CD4-positive, alpha-beta T cell treated with Interleukin-4 for 1 hour (primary cell): ENCODE measurements at regions not wholly inside any gene's neighbourhood (a gene's known extent, or its start where the extent isn't known, plus 50 kb on each side); places are given as distances from the start of the nearest gene placed in this dataset.

Experiments used
- DNase-seq, 2 donors: peaks; one replicate each; pipeline ENCODE4 v3.0.0-alpha.2; 2020 to 2022

GRCh38 chr20:11053310-11053709 lies 379.5 kb upstream of the JAG1 start:
- DNase-seq = no peak

GRCh38 chr20:11054266-11054993 lies 380.6 kb upstream of the JAG1 start:
- DNase-seq = no peak

DNA sequence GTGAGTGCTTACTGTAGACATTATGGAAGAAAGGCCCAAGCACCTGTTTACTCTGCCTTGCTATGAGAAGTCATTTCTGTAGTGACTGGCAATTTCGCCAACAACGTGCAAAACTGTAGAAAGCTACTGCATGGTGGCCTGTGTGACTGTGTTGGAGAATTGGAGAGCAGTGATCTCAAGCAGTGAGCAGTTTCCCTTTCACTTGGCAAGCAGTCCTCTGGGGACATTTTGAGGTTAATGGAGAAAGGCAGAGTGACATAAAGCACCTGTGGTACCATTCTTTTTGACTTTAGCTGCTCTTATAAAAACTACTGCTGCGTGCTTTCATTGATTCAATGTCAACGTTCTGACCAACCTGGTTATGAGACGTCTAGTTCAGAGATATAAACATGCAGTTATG lies 382.6 kb upstream of the JAG1 start:
- no peak for DNase-seq

- DNase-seq = no peak
These were observed 383.8 kb upstream of the JAG1 start for GRCh38 chr20:11057624-11058023.

DNA sequence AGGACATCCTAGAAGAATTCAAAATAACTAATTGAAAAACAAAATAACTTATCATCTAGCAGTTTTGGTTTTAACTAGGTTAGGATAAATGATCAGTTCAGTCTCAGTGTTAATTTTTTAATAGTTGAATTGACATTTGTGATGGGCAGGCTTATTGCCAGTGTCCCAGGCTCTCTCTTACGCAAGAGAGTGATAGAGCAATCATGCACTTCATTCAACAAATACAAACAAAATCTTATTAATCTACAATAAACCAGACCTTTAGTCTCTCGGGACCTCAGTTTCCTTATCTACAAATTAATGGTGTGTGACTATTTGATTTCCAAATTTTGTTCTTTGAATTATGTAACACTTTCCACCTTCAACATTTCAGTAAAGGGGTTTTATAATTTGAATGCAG lies 385.9 kb upstream of the JAG1 start:
- no peak for DNase-seq

DNA sequence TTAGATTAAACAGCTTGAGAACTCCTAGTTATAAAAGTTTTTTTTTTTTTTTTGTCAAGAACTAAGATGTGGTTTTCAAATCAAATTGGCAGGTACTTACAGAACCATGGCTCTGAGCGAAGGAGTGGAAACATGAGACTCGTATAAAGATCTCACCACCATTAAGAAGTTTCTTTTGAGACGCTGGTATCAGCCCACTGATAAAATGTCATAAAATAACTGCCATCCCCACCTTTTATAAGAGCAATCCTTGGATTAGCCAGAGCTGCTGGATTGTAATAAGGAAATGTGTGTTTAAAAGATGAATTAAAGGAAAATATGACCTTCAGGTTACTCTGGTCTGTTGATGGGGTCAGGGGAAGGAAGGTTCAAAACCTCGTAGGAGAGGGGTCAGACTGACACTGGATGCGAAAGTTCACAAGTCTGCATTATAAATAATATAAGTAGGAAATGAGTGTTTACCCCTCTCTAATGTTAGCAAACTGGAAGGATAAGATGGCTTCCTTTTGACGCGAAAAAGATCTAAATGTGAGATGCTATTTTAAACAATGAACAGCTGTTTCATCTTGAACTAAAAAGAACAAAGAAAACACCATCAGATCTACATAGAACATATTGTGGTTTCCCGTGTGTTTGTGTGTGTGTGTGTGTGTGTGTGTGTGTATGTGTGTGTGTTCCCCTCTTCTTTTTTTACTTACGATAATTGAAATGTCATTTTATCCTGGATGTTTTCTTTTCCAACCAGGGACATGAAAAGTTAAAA lies 386.8 kb upstream of the JAG1 start:
- DNase-seq = no peak

- no peak for DNase-seq
These were observed 389.6 kb upstream of the JAG1 start for GRCh38 chr20:11063444-11063843.

GRCh38 chr20:11064946-11065345 lies 391.1 kb upstream of the JAG1 start:
- no peak for DNase-seq

- no peak for DNase-seq
These were observed 393.6 kb upstream of the JAG1 start for GRCh38 chr20:11067359-11067758.

DNA sequence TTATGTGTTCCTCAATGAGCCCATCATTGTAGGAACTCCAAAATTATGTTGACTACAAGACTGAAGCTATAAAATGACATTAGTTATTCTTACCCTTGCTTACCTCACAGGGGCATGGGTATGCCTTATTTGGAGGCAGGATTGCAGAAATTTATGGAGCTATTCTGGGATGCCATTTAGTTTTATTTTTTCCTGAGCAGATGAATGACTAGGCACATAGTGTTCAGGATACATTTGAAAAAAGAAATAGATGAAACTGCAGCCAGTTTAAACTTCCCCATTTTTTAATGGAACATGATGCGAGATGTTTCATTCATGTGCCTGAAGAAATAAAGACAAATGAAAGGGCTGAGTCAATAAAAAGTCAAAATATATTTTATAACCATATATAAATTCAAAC lies 399.2 kb upstream of the JAG1 start:
- DNase-seq = no peak

GRCh38 chr20:11076434-11077105 lies 402.8 kb upstream of the JAG1 start:
- no peak for DNase-seq

GRCh38 chr20:11077226-11077625 lies 403.4 kb upstream of the JAG1 start:
- no peak for DNase-seq

- DNase-seq = no peak
These were observed 406.2 kb upstream of the JAG1 start for GRCh38 chr20:11080010-11080409.

- DNase-seq = no peak
These were observed 407.1 kb upstream of the JAG1 start for GRCh38 chr20:11080781-11081377.

DNA sequence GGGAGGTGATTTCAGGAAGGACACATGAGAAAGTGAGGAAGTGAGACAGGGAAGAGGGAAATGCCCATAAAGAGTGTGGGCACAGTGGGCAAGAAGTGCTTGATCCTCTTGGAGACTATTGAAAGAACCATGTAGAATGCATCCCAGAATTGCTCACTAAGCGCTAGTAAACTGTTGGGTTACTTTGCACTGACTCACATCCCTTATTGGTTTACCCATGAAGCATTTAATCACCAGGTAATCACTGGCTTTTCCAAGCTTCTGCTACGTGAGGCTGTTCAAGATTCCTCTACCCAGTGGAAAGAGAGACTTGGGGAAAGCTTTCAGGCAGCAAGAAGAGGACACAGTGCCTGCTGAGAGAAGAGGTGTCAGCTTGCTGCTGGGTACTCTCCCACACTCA lies 410.0 kb upstream of the JAG1 start:
- DNase-seq = no peak

- no peak for DNase-seq
These were observed 410.7 kb upstream of the JAG1 start for GRCh38 chr20:11084508-11084907.

GRCh38 chr20:11086970-11087369 lies 413.2 kb upstream of the JAG1 start:
- no peak for DNase-seq

DNA sequence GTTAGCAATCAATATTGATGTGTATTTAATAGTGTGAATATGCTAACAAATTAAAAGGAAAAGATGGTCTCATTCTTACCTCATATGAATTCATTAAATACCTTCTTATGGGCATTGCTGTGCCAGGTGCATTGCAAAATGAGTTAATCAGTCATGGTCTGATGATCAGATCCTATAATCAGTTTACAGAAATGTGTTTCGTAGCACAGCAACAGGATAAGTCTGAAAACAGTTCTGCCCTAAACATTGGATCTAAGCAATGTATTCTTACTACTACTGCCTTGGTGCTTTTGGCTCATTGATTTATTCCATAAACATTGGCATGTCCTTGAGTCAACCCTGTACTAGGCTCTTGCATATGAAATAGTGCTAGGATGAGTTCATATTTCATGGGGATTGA lies 417.0 kb upstream of the JAG1 start:
- no peak for DNase-seq

DNA sequence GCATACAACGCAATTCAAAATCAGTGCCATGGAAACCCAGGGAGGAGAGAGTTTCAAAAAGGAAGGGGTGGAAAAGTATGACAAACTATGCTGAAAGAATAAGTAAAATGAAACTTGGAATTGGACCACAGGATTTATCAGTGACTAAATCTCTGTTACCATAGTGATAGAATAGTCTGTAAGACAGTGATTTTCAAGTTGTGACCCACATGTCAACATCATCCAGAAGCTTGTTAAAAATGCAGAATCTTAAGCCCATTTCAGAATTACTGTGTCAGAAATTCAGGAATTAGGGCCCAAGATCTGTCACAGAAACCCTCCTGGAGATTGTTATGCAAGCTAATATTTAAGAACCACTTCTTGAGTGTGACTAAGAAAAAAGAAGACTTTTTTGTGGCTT lies 417.7 kb upstream of the JAG1 start:
- DNase-seq = no peak

DNA sequence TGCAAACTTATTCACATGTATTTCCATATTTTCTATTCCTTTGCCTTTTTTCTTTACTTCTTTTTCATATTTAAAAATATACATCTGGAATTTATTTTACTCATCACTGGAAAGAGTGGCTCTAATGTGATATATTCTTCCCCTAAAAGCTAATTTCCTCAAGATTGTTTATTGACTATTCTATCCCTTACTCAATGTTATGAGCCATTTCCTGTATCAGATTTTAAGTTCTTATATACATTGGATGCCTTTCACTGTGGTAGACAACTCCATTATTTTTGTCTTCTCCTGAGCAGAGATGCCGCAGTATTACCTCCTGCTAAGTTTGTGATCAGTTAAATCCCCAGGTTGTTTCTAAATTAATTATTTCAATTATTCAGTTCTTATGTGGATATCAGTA lies 418.4 kb upstream of the JAG1 start:
- DNase-seq = no peak

DNA sequence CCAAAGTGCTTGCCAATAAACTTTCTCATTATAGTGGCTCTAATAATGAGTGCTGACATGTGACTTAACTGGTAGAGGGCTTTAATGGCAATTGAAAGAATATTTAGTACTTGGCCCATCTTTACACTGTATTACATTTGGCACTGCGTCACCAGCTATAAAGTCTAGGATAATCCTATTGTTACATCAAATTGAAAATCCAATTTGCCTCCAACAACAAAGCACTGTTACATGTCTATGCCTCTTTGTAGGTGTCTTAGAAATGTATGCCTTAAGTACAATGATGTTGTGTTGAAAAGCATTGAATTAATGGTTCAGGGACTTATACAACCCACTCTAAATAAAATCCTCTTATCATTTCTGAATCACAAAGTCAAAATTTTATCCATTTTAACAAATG lies 420.4 kb upstream of the JAG1 start:
- DNase-seq = no peak

- DNase-seq = no peak
These were observed 420.9 kb upstream of the JAG1 start for GRCh38 chr20:11094711-11095110.

GRCh38 chr20:11098888-11099287 lies 425.1 kb upstream of the JAG1 start:
- no peak for DNase-seq

GRCh38 chr20:11101243-11101642 lies 427.4 kb upstream of the JAG1 start:
- DNase-seq = no peak
